ENCODE measurements at regions not wholly inside any gene's neighbourhood (a gene's known extent, or its start where the extent isn't known, plus 50 kb on each side); places are given as distances from the start of the nearest gene placed in this dataset.

- TF ChIP-seq TAF1 (IDR thresholded peaks at IDR 0.05; ENCODE audit: low read depth, low read length) (no peak), POLR2A (IDR thresholded peaks at IDR 0.05; ENCODE audit: low read depth, low read length) (no peak), SPI1 (IDR thresholded peaks at IDR 0.05; ENCODE audit: low read depth, low read length) (no peak), POLR2AphosphoS5 (IDR thresholded peaks at IDR 0.05; ENCODE audit: low read depth, low read length) (no peak), PAX5 (IDR thresholded peaks at IDR 0.05; ENCODE audit: insufficient read depth, low read length, severe bottlenecking) (no peak), POU2F2 (IDR thresholded peaks at IDR 0.05; ENCODE audit: low read depth, low read length) (no peak)
Observed at GRCh38 chr7:156191090-156191489, 378.8 kb upstream of the SHH start.
